Astrocyte (in vitro differentiated cells and primary cell): ENCODE measurements at regions not wholly inside any gene's neighbourhood (a gene's known extent, or its start where the extent isn't known, plus 50 kb on each side); places are given as distances from the start of the nearest gene placed in this dataset.

Experiments
- CTCF ChIP-seq: IDR thresholded peaks from 2 replicates; pipeline ENCODE4 v1.5.1; 2011; ENCODE audit warnings: low read depth, mild to moderate bottlenecking, inconsistent platforms, low read length, moderate library complexity; ENCODE audit not compliant: insufficient read depth
- EZH2 ChIP-seq: IDR thresholded peaks from 2 replicates; pipeline ENCODE4 v1.6.1; 2012; ENCODE audit warnings: mild to moderate bottlenecking, low read length, inconsistent platforms; ENCODE audit not compliant: insufficient read depth

- TF ChIP-seq CTCF (no peak), EZH2 (no peak)
Measured at GRCh38 chr1:239811211-239811885, 280.3 kb upstream of the FMN2 start.
